SK-N-SH (cell line): ENCODE measurements at regions not wholly inside any gene's neighbourhood (a gene's known extent, or its start where the extent isn't known, plus 50 kb on each side); places are given as distances from the start of the nearest gene placed in this dataset.

Experiments
- CTCF ChIA-PET: fragments of 300-600, 350-600 bp; formaldehyde crosslinking; extraction: SDS; loops from one replicate; lab custom pipeline; 2021; lab: Yijun Ruan, JAX
- POLR2A ChIA-PET: fragments of 350-600 bp; sonication (Branson Sonifier 250); formaldehyde crosslinking; extraction: SDS; loops from one replicate; lab custom pipeline; 2020; ENCODE audit warnings: antibody characterized with exemption, inconsistent platforms; lab: Yijun Ruan, JAX
- DNase-seq: peaks from one replicate; pipeline ENCODE4 v3.0.0; 2012
- H2AFZ ChIP-seq: fragments of 200-600 bp; sonication (generic); 2 replicates; pipeline ENCODE4 v1.8.1; 2016; ENCODE audit warnings: antibody characterized with exemption, mild to moderate bottlenecking, low read depth
- H3F3A ChIP-seq: fragments of 200-600 bp; sonication (generic); replicated peaks from 2 replicates; pipeline ENCODE3; 2016; ENCODE audit warnings: antibody characterized with exemption, mild to moderate bottlenecking; ENCODE audit not compliant: insufficient read depth
- H3K27ac ChIP-seq, 2 experiments: fragments of 200-500 bp in 1 of 2; fragments of 200-600 bp in 1 of 2; sonication (Bioruptor generic) in 1 of 2; sonication (generic), shearing (Covaris generic) in 1 of 2; 2 replicates each; pipeline versions ENCODE4 v1.5.1 to v1.6.1; 2014 to 2016; ENCODE audit warnings: low read depth in 2 of 2, inconsistent platforms in 1 of 2, low read length in 1 of 2, mild to moderate bottlenecking in 1 of 2, mixed read lengths in 1 of 2
- H3K27me3 ChIP-seq: fragments of 200-600 bp; sonication (generic), shearing (Covaris generic); 2 replicates; pipeline ENCODE4 v1.6.1; 2016; ENCODE audit warnings: mixed run types; ENCODE audit not compliant: insufficient read depth
- H3K36me3 ChIP-seq, 2 experiments: fragments of 200-500 bp in 1 of 2; fragments of 200-600 bp in 1 of 2; sonication (Bioruptor generic) in 1 of 2; sonication (generic) in 1 of 2; replicated peaks in 1 of 2; 2 replicates each; pipeline versions ENCODE3 to v1.5.1; 2014 to 2016; ENCODE audit warnings: low read length in 1 of 2, mild to moderate bottlenecking in 1 of 2; ENCODE audit not compliant: insufficient read depth in 2 of 2, control insufficient read depth in 1 of 2
- H3K4me1 ChIP-seq, 2 experiments: fragments of 200-500 bp in 1 of 2; fragments of 200-600 bp in 1 of 2; sonication (Bioruptor generic) in 1 of 2; sonication (generic), shearing (Covaris generic) in 1 of 2; 2 replicates each; pipeline versions ENCODE4 v1.5.1 to v1.6.1; 2014 to 2016; ENCODE audit warnings: low read depth in 1 of 2, low read length in 1 of 2, mixed run types in 1 of 2; ENCODE audit not compliant: insufficient read depth in 2 of 2, control insufficient read depth in 1 of 2
- H3K4me2 ChIP-seq: fragments of 200-600 bp; sonication (generic), shearing (Covaris generic); 2 replicates; pipeline ENCODE4 v1.6.1; 2017; ENCODE audit warnings: mixed run types
- H3K4me3 ChIP-seq, 2 experiments: fragments of 200-500 bp in 1 of 2; fragments of 200-600 bp in 1 of 2; sonication (Bioruptor generic) in 1 of 2; sonication (generic), shearing (Covaris generic) in 1 of 2; 2 replicates each; pipeline versions ENCODE4 v1.5.1 to v1.8.1; 2014 to 2016; ENCODE audit warnings: low read depth in 2 of 2, inconsistent platforms in 1 of 2, low read length in 1 of 2, mild to moderate bottlenecking in 1 of 2, mixed read lengths in 1 of 2, moderate library complexity in 1 of 2
- H3K79me2 ChIP-seq: fragments of 200-600 bp; sonication (generic); 2 replicates; pipeline ENCODE4 v1.8.1; 2017; ENCODE audit warnings: mild to moderate bottlenecking; ENCODE audit not compliant: insufficient read depth
- H3K9ac ChIP-seq: fragments of 200-600 bp; sonication (generic); 2 replicates; pipeline ENCODE4 v1.6.1; 2017; ENCODE audit warnings: mixed run types
- H3K9me2 ChIP-seq: fragments of 200-600 bp; sonication (generic); 2 replicates; pipeline ENCODE4 v1.6.1; 2017; ENCODE audit warnings: mixed run types
- H3K9me3 ChIP-seq: fragments of 200-600 bp; sonication (generic); 2 replicates; pipeline ENCODE4 v1.6.1; 2017; ENCODE audit warnings: mixed run types, mild to moderate bottlenecking, moderate library complexity
- H4K20me1 ChIP-seq: fragments of 200-600 bp; sonication (generic); 2 replicates; pipeline ENCODE4 v1.6.1; 2017; ENCODE audit warnings: mild to moderate bottlenecking, mixed run types; ENCODE audit not compliant: insufficient read depth
- CHD2 ChIP-seq: fragments of 150-350 bp; IDR thresholded peaks from 2 replicates; pipeline ENCODE4 v1.6.1; 2018; ENCODE audit warnings: low read length; ENCODE audit not compliant: partially characterized antibody
- CTCF ChIP-seq: fragments of 200-600 bp; sonication (generic); IDR thresholded peaks from 2 replicates; pipeline ENCODE4 v1.6.1; 2017; ENCODE audit warnings: antibody characterized with exemption, mild to moderate bottlenecking, moderate library complexity
- EP300 ChIP-seq, 2 experiments: IDR thresholded peaks; 2 replicates each; pipeline versions ENCODE4 v1.4.0 to v1.6.1; 2012; ENCODE audit warnings: borderline replicate concordance in 1 of 2, low read depth in 1 of 2, low read length in 1 of 2
- FOXJ3 ChIP-seq: sonication (generic); formaldehyde crosslinking; IDR thresholded peaks from 2 replicates; pipeline ENCODE4 v1.5.1; 2020; ENCODE audit warnings: mild to moderate bottlenecking, missing genetic modification reagents
- FOXM1 ChIP-seq: IDR thresholded peaks from 2 replicates; pipeline ENCODE4 v1.4.0; 2012; ENCODE audit warnings: low read depth, mild to moderate bottlenecking
- GABPA ChIP-seq: IDR thresholded peaks from 2 replicates; pipeline ENCODE4 v1.4.0; 2012; ENCODE audit warnings: low read depth, mild to moderate bottlenecking
- GATA2 ChIP-seq: sonication (generic); formaldehyde crosslinking; IDR thresholded peaks from 2 replicates; pipeline ENCODE4 v1.5.0; 2020; ENCODE audit warnings: mild to moderate bottlenecking, missing genetic modification reagents
- MAX ChIP-seq: IDR thresholded peaks from 2 replicates; pipeline ENCODE4 v1.4.0; 2012; ENCODE audit warnings: low read depth
- MXI1 ChIP-seq: IDR thresholded peaks from 2 replicates; pipeline ENCODE4 v1.6.1; 2012; ENCODE audit warnings: mild to moderate bottlenecking, low read depth, low read length, improper control_type of control experiment
- NFIC ChIP-seq: IDR thresholded peaks from 2 replicates; pipeline ENCODE4 v1.4.0; 2012; ENCODE audit warnings: borderline replicate concordance
- RAD21 ChIP-seq: IDR thresholded peaks from 2 replicates; pipeline ENCODE4 v1.6.1; 2012; ENCODE audit warnings: mild to moderate bottlenecking, low read length
- RXRA ChIP-seq: IDR thresholded peaks from 2 replicates; pipeline ENCODE4 v1.4.0; 2012; ENCODE audit warnings: low read depth, mild to moderate bottlenecking, borderline replicate concordance
- SMC3 ChIP-seq: IDR thresholded peaks from 2 replicates; pipeline ENCODE4 v1.6.1; 2012; ENCODE audit warnings: low read depth, low read length, improper control_type of control experiment
- TCF12 ChIP-seq: IDR thresholded peaks from 2 replicates; pipeline ENCODE4 v1.4.0; 2012
- USF2 ChIP-seq: fragments of 150-350 bp; IDR thresholded peaks from 2 replicates; pipeline ENCODE4 v1.6.1; 2017; ENCODE audit warnings: antibody characterized with exemption, low read length, low read depth, borderline replicate concordance
- WGBS: methylation state at CpG from one replicate; pipeline ENCODE4 v1.1.6; 2017; ENCODE audit warnings: low lambda C conversion rate; 5-methylcytosine and 5-hydroxymethylcytosine counted together
- TF ChIP-seq, protein P1 (sequence below): IDR thresholded peaks from 2 replicates; pipeline ENCODE4 v1.4.0; 2012; ENCODE audit warnings: low read depth, borderline replicate concordance
- TF ChIP-seq, protein P2 (sequence below): fragments of 150-350 bp; IDR thresholded peaks from 2 replicates; pipeline ENCODE4 v1.6.1; 2016; ENCODE audit warnings: mild to moderate bottlenecking, low read depth, low read length
- TF ChIP-seq, protein P3 (sequence below): IDR thresholded peaks from 2 replicates; pipeline ENCODE4; 2012

DNA sequence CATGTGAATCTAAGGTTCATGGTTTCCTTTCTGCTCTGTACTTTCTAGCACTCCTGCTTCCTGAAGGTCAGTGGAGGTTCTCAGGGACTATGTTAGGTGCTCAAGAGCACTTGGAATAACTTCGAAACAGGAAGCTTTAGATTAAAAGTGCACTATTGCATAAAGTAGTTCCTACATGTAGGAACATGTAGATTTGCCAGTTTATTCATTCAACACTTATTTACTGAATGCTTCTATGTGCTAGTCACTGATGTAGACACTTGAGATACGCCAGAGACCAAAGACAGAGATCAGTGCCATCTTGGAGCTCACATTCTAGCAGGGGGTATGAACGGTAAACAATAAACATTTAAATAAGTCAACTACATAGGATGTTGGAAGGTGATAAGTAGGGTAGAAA, 87.7 kb downstream of the DHRS2 start (continued):
- TF ChIP-seq SMC3 (no peak), FOXM1 (no peak)

DNA sequence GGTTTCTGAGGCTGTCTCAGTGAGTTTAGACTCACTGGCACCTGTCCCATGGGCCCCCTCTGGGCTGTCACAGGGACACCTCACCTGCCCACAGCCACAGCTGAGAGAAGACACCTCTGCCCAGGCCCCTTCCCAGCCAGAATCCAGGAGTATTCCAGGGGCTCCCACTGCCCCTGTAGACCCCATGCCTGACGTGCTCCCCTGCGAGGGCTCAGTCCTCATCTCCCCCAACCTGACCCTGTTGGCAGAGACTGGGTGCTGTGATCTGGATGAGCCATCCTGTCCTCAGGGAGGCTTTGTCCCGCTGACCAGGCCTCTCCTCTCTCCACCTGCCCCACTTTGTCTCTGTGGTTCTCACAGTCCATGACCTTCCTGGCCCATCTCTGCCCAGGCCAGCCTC, 89.4 kb downstream of the DHRS2 start:
- H3F3A ChIP-seq, result no peaks in the 10 kb centered on the region
- H3K9me3 ChIP-seq, result no peaks in the 10 kb centered on the region
- H3K27ac ChIP-seq, result no peak overlapping the region
- WGBS, result 21% methylated on average over 2 of the region's 3 CpGs
- H3K4me2 ChIP-seq, result no peak overlapping the region
- POLR2A ChIA-PET, result no interaction called here
- no peaks in the 10 kb centered on the region for H3K9me2 ChIP-seq
- CTCF ChIA-PET, result interaction anchor here (0.9 to 1.6 kb wide), 3 partner anchors 19 to 185 kb away, joined by 3 to 5 read pairs (median 3); no protein-coding TSS in a partner anchor
- H4K20me1 ChIP-seq, result no peaks in the 10 kb centered on the region
- H3K36me3 ChIP-seq, result no peaks in the 10 kb centered on the region
- no peak for DNase-seq
- no peak overlapping the region for H3K4me3 ChIP-seq
- no peak for TF ChIP-seq FOXM1
- TF ChIP-seq, protein P1, sequence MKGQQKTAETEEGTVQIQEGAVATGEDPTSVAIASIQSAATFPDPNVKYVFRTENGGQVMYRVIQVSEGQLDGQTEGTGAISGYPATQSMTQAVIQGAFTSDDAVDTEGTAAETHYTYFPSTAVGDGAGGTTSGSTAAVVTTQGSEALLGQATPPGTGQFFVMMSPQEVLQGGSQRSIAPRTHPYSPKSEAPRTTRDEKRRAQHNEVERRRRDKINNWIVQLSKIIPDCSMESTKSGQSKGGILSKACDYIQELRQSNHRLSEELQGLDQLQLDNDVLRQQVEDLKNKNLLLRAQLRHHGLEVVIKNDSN, result no peak
- TF ChIP-seq MXI1, result no peak
- no peak for TF ChIP-seq USF2
- no peak for TF ChIP-seq FOXJ3
- TF ChIP-seq RAD21, result no peak
- no peak for TF ChIP-seq GABPA
- no peak for TF ChIP-seq EP300 (IDR thresholded peaks at IDR 0.05; ENCODE audit: borderline replicate concordance in 1 of 2, low read depth in 1 of 2, low read length in 1 of 2)
- TF ChIP-seq GATA2 (CRISPR knock-in tag), result no peak
- no peak for TF ChIP-seq NFIC
- TF ChIP-seq MAX, result no peak
- no peak for TF ChIP-seq CHD2
- TF ChIP-seq SMC3, result no peak
- no peak for TF ChIP-seq RXRA
- no peak for TF ChIP-seq CTCF
- TF ChIP-seq TCF12, result no peak
- TF ChIP-seq, protein P2, sequence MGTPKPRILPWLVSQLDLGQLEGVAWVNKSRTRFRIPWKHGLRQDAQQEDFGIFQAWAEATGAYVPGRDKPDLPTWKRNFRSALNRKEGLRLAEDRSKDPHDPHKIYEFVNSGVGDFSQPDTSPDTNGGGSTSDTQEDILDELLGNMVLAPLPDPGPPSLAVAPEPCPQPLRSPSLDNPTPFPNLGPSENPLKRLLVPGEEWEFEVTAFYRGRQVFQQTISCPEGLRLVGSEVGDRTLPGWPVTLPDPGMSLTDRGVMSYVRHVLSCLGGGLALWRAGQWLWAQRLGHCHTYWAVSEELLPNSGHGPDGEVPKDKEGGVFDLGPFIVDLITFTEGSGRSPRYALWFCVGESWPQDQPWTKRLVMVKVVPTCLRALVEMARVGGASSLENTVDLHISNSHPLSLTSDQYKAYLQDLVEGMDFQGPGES, result no peak
- TF ChIP-seq, protein P3, sequence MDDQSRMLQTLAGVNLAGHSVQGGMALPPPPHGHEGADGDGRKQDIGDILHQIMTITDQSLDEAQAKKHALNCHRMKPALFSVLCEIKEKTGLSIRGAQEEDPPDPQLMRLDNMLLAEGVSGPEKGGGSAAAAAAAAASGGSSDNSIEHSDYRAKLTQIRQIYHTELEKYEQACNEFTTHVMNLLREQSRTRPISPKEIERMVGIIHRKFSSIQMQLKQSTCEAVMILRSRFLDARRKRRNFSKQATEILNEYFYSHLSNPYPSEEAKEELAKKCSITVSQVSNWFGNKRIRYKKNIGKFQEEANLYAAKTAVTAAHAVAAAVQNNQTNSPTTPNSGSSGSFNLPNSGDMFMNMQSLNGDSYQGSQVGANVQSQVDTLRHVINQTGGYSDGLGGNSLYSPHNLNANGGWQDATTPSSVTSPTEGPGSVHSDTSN, result no peak
- no peaks in the 10 kb centered on the region for H3K79me2 ChIP-seq
- no peak overlapping the region for H2AFZ ChIP-seq
- no peaks in the 10 kb centered on the region for H3K27me3 ChIP-seq
- no peak overlapping the region for H3K9ac ChIP-seq
- H3K4me1 ChIP-seq, result no peaks in the 10 kb centered on the region
